ENCODE measurements at regions not wholly inside any gene's neighbourhood (a gene's known extent, or its start where the extent isn't known, plus 50 kb on each side); places are given as distances from the start of the nearest gene placed in this dataset.

- no peaks in the 10 kb centered on the region for H3K27me3 ChIP-seq
- TF ChIP-seq CTCF (IDR thresholded peaks at IDR 0.05) (no peak), POLR2A (IDR thresholded peaks at IDR 0.05) (no peak)
- H3K27ac ChIP-seq, result no peak overlapping the region
- intact Hi-C loops (cut with DNase I; ENCODE audit: low total_unique reads), result no loop called here
- no peaks in the 10 kb centered on the region for H3K9me3 ChIP-seq
- no peak overlapping the region for H3K4me3 ChIP-seq
- DNase-seq, result no peak
- H3K36me3 ChIP-seq, result no peaks in the 10 kb centered on the region
- no peaks in the 10 kb centered on the region for H3K4me1 ChIP-seq
These were observed 253.7 kb downstream of the ATXN7L3B start for GRCh38 chr12:74791365-74791764.

- intact Hi-C loops (cut with DNase I; ENCODE audit: low total_unique reads), result no loop called here
- no peak overlapping the region for H3K4me3 ChIP-seq
These were observed 256.9 kb downstream of the ATXN7L3B start for GRCh38 chr12:74794522-74794921.

GRCh38 chr12:74801625-74802024 is 264.0 kb downstream of the ATXN7L3B start:
- TF ChIP-seq POLR2A (IDR thresholded peaks at IDR 0.05) (no peak), CTCF (IDR thresholded peaks at IDR 0.05) (no peak)
- no peak for DNase-seq
- H3K4me1 ChIP-seq, result no peaks in the 10 kb centered on the region
- no peaks in the 10 kb centered on the region for H3K27me3 ChIP-seq
- H3K27ac ChIP-seq, result no peak overlapping the region
- no peaks in the 10 kb centered on the region for H3K36me3 ChIP-seq
- no peaks in the 10 kb centered on the region for H3K9me3 ChIP-seq
- intact Hi-C loops (cut with DNase I; ENCODE audit: low total_unique reads), result no loop called here
- no peak overlapping the region for H3K4me3 ChIP-seq

More at GRCh38 chr12:74794522-74794921, 256.9 kb downstream of the ATXN7L3B start:
- H3K36me3 ChIP-seq, result no peaks in the 10 kb centered on the region
- no peaks in the 10 kb centered on the region for H3K27me3 ChIP-seq
- no peak for DNase-seq
- H3K27ac ChIP-seq, result no peak overlapping the region
- TF ChIP-seq POLR2A (IDR thresholded peaks at IDR 0.05) (no peak), CTCF (IDR thresholded peaks at IDR 0.05) (no peak)
- H3K4me1 ChIP-seq, result no peaks in the 10 kb centered on the region
- no peaks in the 10 kb centered on the region for H3K9me3 ChIP-seq

GRCh38 chr12:74816398-74817175 is 279.0 kb downstream of the ATXN7L3B start:
- Histone ChIP-seq H3K27ac (no peak overlapping the region), H3K36me3 (no peaks in the 10 kb centered on the region), H3K4me1 (no peaks in the 10 kb centered on the region), H3K9me3 (no peaks in the 10 kb centered on the region), H3K4me3 (no peak overlapping the region), H3K27me3 (no peaks in the 10 kb centered on the region)
- TF ChIP-seq POLR2A (IDR thresholded peaks at IDR 0.05), result no peak
- TF ChIP-seq CTCF (IDR thresholded peaks at IDR 0.05), result no peak
- intact Hi-C loops (cut with DNase I; ENCODE audit: low total_unique reads), result no loop called here
- DNase-seq, result no peak

- no peak for TF ChIP-seq CTCF (IDR thresholded peaks at IDR 0.05)
- no peak for TF ChIP-seq POLR2A (IDR thresholded peaks at IDR 0.05)
- Histone ChIP-seq H3K27ac (no peak overlapping the region), H3K36me3 (no peaks in the 10 kb centered on the region), H3K27me3 (no peaks in the 10 kb centered on the region), H3K4me1 (no peaks in the 10 kb centered on the region), H3K4me3 (no peak overlapping the region), H3K9me3 (no peaks in the 10 kb centered on the region)
- DNase-seq, result no peak
- intact Hi-C loops (cut with DNase I; ENCODE audit: low total_unique reads), result no loop called here
These were observed 279.9 kb downstream of the ATXN7L3B start for GRCh38 chr12:74817499-74817898.
